ENCODE measurements at regions not wholly inside any gene's neighbourhood (a gene's known extent, or its start where the extent isn't known, plus 50 kb on each side); places are given as distances from the start of the nearest gene placed in this dataset.

DNA sequence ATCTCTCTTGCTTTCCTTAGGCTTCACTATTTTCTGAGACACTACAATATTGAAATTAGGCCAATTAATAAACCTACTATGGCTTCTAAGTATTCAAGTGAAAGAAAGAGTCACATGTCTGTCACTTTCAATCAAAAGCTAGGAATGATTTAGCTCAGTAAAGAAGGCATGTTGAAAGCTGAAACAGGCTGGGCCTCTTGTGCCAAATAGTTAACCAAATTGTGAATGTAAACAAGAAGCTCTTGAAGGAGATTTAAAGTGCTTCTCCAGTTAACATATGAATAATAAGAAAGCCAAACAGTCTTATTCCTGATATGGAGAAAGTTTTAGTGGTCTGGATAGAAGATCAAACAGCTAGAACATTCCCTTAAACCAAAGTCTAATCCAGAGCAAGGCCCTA lies 236.3 kb downstream of the OTOR start:
- H3K27me3 ChIP-seq (ENCODE audit: control insufficient read depth in 1 of 2, insufficient read depth in 2 of 2, low read length in 2 of 2) = no peaks in the 10 kb centered on the region
- no peak overlapping the region for H3K9ac ChIP-seq (ENCODE audit: low read depth in 1 of 2, low read length in 2 of 2)
- no peaks in the 10 kb centered on the region for H3K9me3 ChIP-seq (ENCODE audit: control insufficient read depth in 1 of 2, low read length in 2 of 2)
- no peak overlapping the region for H3K4me3 ChIP-seq (ENCODE audit: low read depth in 1 of 2, low read length in 2 of 2)
- H3K4me1 ChIP-seq (ENCODE audit: control insufficient read depth in 1 of 2, insufficient read depth in 2 of 2, low read length in 2 of 2) = no peaks in the 10 kb centered on the region
- H3K36me3 ChIP-seq (ENCODE audit: control insufficient read depth in 1 of 2, insufficient read depth in 2 of 2, low read length in 2 of 2) = no peaks in the 10 kb centered on the region
- no peak overlapping the region for H3K27ac ChIP-seq (ENCODE audit: low read depth, low read length)

DNA sequence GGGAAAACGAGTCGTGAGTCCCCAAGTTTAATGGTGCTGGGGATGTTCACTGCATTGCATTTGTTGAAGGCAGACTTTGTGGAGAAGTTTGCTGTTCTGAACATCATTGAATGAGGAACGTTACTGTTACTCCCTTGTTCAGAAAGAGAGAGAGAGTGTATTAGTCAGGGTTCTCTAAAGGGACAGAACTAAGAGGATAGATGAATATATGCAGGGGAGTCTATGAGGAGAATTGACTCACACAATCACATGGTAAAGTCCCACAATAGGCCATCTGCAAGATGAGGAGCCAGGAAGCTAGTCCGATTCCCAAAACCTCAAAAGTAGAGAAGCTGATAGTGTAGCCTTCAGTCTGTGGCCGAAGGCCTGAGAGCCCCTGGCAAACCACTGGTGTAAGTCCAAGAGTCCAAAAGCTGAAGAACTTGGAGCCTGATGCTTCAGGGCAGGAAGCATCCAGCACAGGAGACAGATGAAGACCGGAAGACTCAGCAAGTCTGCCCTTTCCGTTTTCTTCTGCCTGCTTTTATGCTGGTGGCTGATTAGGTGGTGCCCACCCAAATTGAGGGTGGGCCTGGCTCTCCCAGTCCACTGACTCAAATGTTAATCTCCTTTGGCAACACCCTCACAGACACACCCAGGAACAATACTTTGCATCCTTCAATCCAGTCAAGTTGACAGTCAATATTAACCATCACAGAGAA lies 223.5 kb upstream of the PCSK2 start:
- no peaks in the 10 kb centered on the region for H3K4me1 ChIP-seq (ENCODE audit: control insufficient read depth in 1 of 2, insufficient read depth in 2 of 2, low read length in 2 of 2)
- no peak overlapping the region for H3K4me3 ChIP-seq (ENCODE audit: low read depth in 1 of 2, low read length in 2 of 2)

DNA sequence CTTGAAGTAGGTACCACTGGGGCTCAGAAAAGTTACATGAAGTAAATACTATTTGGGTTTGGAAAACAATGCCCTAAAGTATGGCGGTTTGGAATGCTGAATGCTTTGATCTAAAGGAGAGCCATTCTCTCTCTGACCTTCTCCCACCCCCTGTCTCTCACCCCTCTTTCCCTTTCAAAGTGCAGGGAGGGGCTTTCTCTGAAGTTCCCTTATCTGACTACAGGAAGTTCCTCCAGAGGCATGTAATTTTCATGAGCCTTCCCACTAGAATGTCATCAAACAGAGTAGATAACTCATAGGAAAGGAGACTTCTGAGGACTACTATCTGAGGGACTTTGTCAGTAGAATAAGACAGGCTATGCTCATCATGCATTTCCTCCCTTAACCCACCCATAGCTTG lies 216.7 kb upstream of the PCSK2 start:
- Histone ChIP-seq H3K9ac (ENCODE audit: low read depth in 1 of 2, low read length in 2 of 2) (no peak overlapping the region), H3K36me3 (ENCODE audit: control insufficient read depth in 1 of 2, insufficient read depth in 2 of 2, low read length in 2 of 2) (no peaks in the 10 kb centered on the region), H3K27me3 (ENCODE audit: control insufficient read depth in 1 of 2, insufficient read depth in 2 of 2, low read length in 2 of 2) (no peaks in the 10 kb centered on the region), H3K27ac (ENCODE audit: low read depth, low read length) (no peak overlapping the region), H3K9me3 (ENCODE audit: control insufficient read depth in 1 of 2, low read length in 2 of 2) (no peaks in the 10 kb centered on the region), H3K4me3 (ENCODE audit: low read depth in 1 of 2, low read length in 2 of 2) (no peak overlapping the region), H3K4me1 (ENCODE audit: control insufficient read depth in 1 of 2, insufficient read depth in 2 of 2, low read length in 2 of 2) (no peaks in the 10 kb centered on the region)

More for the DNA sequence above, 223.5 kb upstream of the PCSK2 start:
- no peak overlapping the region for H3K27ac ChIP-seq (ENCODE audit: low read depth, low read length)
- H3K9ac ChIP-seq (ENCODE audit: low read depth in 1 of 2, low read length in 2 of 2) = no peak overlapping the region
- no peaks in the 10 kb centered on the region for H3K36me3 ChIP-seq (ENCODE audit: control insufficient read depth in 1 of 2, insufficient read depth in 2 of 2, low read length in 2 of 2)
- no peaks in the 10 kb centered on the region for H3K9me3 ChIP-seq (ENCODE audit: control insufficient read depth in 1 of 2, low read length in 2 of 2)
- no peaks in the 10 kb centered on the region for H3K27me3 ChIP-seq (ENCODE audit: control insufficient read depth in 1 of 2, insufficient read depth in 2 of 2, low read length in 2 of 2)

DNA sequence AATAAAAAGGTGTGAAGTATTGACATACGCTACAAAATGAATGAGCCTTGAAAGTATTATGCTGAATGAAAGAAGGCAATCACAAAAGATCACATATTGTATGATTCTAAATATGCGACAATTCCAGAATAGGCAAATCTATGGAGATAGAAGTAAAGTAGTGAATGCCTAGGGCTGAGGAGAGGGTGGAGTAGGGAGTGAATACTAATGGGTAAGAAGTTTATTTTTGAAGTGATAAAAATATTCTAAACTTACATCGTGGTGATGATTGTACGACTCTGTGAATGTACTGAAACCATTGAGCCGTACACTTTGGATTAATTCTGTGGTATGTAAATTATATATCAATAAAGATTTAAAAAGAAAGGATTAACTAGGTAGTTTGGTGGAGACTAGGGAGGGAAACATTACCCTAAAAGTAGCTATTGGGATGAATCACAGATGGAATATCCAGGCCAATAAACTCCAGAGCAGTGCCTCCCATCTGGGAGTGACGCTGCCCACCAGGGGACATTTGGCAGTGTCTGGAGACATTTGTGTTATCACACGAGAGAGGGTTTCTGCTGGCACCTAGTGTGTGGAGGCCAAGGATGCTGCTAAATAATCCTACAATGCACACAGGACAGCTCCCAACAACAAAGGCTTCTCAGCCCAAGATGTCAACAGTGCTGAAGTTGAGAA lies 214.2 kb upstream of the PCSK2 start:
- no peaks in the 10 kb centered on the region for H3K27me3 ChIP-seq (ENCODE audit: control insufficient read depth in 1 of 2, insufficient read depth in 2 of 2, low read length in 2 of 2)
- no peaks in the 10 kb centered on the region for H3K4me1 ChIP-seq (ENCODE audit: control insufficient read depth in 1 of 2, insufficient read depth in 2 of 2, low read length in 2 of 2)
- no peaks in the 10 kb centered on the region for H3K9me3 ChIP-seq (ENCODE audit: control insufficient read depth in 1 of 2, low read length in 2 of 2)
- no peak overlapping the region for H3K9ac ChIP-seq (ENCODE audit: low read depth in 1 of 2, low read length in 2 of 2)
- H3K27ac ChIP-seq (ENCODE audit: low read depth, low read length) = no peak overlapping the region
- H3K36me3 ChIP-seq (ENCODE audit: control insufficient read depth in 1 of 2, insufficient read depth in 2 of 2, low read length in 2 of 2) = no peaks in the 10 kb centered on the region
- H3K4me3 ChIP-seq (ENCODE audit: low read depth in 1 of 2, low read length in 2 of 2) = no peak overlapping the region

DNA sequence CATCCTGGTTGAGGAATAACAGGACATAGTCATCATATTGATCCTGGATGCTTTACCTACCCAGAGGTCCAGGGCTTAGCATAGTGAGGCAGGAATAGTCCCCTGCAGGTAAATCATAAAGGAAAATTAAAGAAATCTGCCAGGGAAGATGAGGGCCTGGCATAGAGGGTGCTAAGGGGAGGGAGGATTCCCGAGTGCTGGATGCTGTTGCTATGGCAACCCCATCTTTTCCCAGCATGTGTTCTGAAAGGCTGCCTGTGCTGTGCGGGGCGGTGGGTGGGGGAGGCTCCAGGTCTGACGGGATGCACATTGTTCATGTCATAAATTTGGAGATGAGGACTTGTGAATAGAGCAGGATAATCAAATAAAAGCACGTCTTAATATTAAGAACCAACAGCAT lies 212.6 kb upstream of the PCSK2 start:
- Histone ChIP-seq H3K36me3 (ENCODE audit: control insufficient read depth in 1 of 2, insufficient read depth in 2 of 2, low read length in 2 of 2) (no peaks in the 10 kb centered on the region), H3K4me1 (ENCODE audit: control insufficient read depth in 1 of 2, insufficient read depth in 2 of 2, low read length in 2 of 2) (no peaks in the 10 kb centered on the region), H3K27me3 (ENCODE audit: control insufficient read depth in 1 of 2, insufficient read depth in 2 of 2, low read length in 2 of 2) (no peaks in the 10 kb centered on the region), H3K27ac (ENCODE audit: low read depth, low read length) (no peak overlapping the region), H3K9me3 (ENCODE audit: control insufficient read depth in 1 of 2, low read length in 2 of 2) (no peaks in the 10 kb centered on the region), H3K9ac (ENCODE audit: low read depth in 1 of 2, low read length in 2 of 2) (no peak overlapping the region), H3K4me3 (ENCODE audit: low read depth in 1 of 2, low read length in 2 of 2) (no peak overlapping the region)

DNA sequence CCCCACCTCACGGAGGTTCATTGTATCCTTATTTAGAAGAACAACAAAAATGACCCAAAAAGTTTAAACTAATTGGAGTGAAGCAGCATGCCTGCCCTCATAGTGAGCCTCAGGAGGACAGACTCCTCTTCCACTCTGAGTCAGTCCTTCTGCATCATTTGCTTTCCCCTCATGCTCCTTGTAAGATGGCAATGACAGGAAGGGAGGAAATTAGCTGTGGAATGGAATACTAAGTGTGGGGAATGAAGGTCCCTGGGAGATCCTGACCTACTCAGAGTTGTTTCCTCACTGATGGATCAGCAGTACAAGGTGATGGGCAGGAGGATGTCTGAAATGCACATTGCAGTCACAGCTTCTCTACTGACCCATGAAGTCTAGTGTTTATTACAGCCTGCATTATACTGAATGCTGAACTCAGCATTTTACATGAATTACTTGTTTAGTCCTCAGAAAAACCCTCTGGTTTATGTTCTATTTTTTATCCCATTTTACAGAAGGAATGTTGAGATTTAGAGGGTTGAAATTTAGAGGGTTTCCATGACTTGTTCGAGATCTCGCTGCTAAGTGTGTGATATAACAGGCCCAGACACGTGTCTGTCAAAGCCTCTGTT lies 212.0 kb upstream of the PCSK2 start:
- Histone ChIP-seq H3K36me3 (ENCODE audit: control insufficient read depth in 1 of 2, insufficient read depth in 2 of 2, low read length in 2 of 2) (no peaks in the 10 kb centered on the region), H3K27me3 (ENCODE audit: control insufficient read depth in 1 of 2, insufficient read depth in 2 of 2, low read length in 2 of 2) (no peaks in the 10 kb centered on the region), H3K4me3 (ENCODE audit: low read depth in 1 of 2, low read length in 2 of 2) (no peak overlapping the region), H3K9ac (ENCODE audit: low read depth in 1 of 2, low read length in 2 of 2) (no peak overlapping the region), H3K4me1 (ENCODE audit: control insufficient read depth in 1 of 2, insufficient read depth in 2 of 2, low read length in 2 of 2) (no peaks in the 10 kb centered on the region), H3K27ac (ENCODE audit: low read depth, low read length) (no peak overlapping the region), H3K9me3 (ENCODE audit: control insufficient read depth in 1 of 2, low read length in 2 of 2) (no peaks in the 10 kb centered on the region)

DNA sequence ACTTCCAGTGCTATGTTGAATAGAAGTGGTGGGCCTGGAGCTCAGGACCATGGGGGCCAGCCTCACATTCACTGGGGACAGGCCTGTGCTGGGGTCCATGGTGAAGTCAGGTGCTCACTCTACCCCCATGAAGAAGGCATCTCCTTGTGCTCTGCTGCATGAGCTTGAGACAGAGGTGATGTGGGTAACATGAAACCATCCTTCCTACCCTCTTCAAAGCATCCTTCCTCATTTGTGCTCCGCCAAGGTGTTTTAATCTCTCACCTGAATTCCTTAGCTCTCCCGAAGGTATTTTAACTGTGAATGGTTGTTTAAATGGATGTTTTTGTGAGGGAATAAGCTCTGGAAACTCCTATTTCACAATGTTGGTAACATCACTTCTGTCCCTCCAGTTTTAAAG lies 209.6 kb upstream of the PCSK2 start:
- Histone ChIP-seq H3K27ac (ENCODE audit: low read depth, low read length) (no peak overlapping the region), H3K9me3 (ENCODE audit: control insufficient read depth in 1 of 2, low read length in 2 of 2) (no peaks in the 10 kb centered on the region), H3K36me3 (ENCODE audit: control insufficient read depth in 1 of 2, insufficient read depth in 2 of 2, low read length in 2 of 2) (no peaks in the 10 kb centered on the region), H3K9ac (ENCODE audit: low read depth in 1 of 2, low read length in 2 of 2) (no peak overlapping the region), H3K27me3 (ENCODE audit: control insufficient read depth in 1 of 2, insufficient read depth in 2 of 2, low read length in 2 of 2) (no peaks in the 10 kb centered on the region), H3K4me3 (ENCODE audit: low read depth in 1 of 2, low read length in 2 of 2) (no peak overlapping the region), H3K4me1 (ENCODE audit: control insufficient read depth in 1 of 2, insufficient read depth in 2 of 2, low read length in 2 of 2) (no peaks in the 10 kb centered on the region)

DNA sequence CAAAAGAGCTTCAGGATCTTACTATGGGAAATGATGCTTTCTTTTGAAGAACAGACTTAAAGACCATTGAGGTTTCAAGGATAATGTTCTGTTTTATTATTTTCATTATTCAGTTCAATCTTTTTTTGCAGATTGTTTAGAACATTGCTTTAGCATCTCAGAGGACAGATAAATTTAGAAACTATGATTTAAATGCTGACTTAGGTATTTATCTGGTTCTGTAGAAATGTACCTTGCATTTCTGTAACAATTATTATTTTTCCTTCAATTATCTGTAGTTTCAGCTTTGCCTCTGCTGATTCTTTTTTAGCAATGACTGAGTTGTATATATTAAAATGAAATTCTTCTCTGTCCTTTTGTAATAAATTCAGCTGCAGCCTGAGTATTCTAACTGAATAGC lies 205.4 kb upstream of the PCSK2 start:
- Histone ChIP-seq H3K27me3 (ENCODE audit: control insufficient read depth in 1 of 2, insufficient read depth in 2 of 2, low read length in 2 of 2) (no peaks in the 10 kb centered on the region), H3K36me3 (ENCODE audit: control insufficient read depth in 1 of 2, insufficient read depth in 2 of 2, low read length in 2 of 2) (no peaks in the 10 kb centered on the region), H3K4me1 (ENCODE audit: control insufficient read depth in 1 of 2, insufficient read depth in 2 of 2, low read length in 2 of 2) (no peaks in the 10 kb centered on the region), H3K27ac (ENCODE audit: low read depth, low read length) (no peak overlapping the region), H3K9me3 (ENCODE audit: control insufficient read depth in 1 of 2, low read length in 2 of 2) (peaks cover 0 to 2% of the 10 kb centered on the region in 2 donors), H3K9ac (ENCODE audit: low read depth in 1 of 2, low read length in 2 of 2) (no peak overlapping the region), H3K4me3 (ENCODE audit: low read depth in 1 of 2, low read length in 2 of 2) (no peak overlapping the region)

DNA sequence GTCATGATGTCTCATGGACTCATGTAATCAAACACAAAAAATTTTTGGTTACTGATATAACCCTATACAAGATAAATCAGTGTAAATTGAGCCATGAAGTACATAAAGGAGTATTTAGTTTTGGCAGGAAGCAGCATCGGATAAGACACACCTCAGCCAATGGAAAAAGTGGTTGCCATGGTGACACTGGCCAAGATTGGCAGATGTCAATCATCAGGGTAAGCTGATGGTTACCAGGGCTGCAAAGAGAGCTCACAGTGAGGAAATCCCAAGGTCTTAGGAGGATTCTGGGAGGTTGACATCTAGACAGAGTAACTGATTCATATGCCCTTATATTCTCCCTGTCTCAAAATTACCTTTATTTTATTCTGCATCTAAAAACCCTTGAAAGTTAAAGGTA lies 203.8 kb upstream of the PCSK2 start:
- Histone ChIP-seq H3K4me3 (ENCODE audit: low read depth in 1 of 2, low read length in 2 of 2) (no peak overlapping the region), H3K36me3 (ENCODE audit: control insufficient read depth in 1 of 2, insufficient read depth in 2 of 2, low read length in 2 of 2) (no peaks in the 10 kb centered on the region), H3K27me3 (ENCODE audit: control insufficient read depth in 1 of 2, insufficient read depth in 2 of 2, low read length in 2 of 2) (no peaks in the 10 kb centered on the region), H3K9me3 (ENCODE audit: control insufficient read depth in 1 of 2, low read length in 2 of 2) (peaks cover 0 to 3% of the 10 kb centered on the region in 2 donors), H3K4me1 (ENCODE audit: control insufficient read depth in 1 of 2, insufficient read depth in 2 of 2, low read length in 2 of 2) (no peaks in the 10 kb centered on the region), H3K9ac (ENCODE audit: low read depth in 1 of 2, low read length in 2 of 2) (no peak overlapping the region), H3K27ac (ENCODE audit: low read depth, low read length) (no peak overlapping the region)

DNA sequence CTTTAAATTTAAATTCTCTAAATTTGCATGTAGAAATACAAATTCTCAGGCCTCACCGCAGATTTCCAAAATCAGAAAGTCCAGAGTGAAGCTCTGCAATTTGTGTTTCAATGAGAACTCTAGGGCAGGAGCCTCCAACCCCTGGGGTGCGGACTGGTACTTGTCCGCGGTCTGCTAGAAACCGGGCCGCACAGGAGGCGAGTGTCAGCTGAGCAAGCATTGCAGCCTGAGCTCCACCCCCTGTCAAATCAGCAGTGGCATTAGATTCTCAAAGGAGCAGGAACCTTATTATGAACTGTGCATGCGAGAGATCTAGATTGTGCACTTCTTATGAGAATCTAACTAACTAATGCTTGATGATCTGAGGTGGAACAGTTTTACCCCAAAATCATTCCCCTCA lies 203.0 kb upstream of the PCSK2 start:
- no peaks in the 10 kb centered on the region for H3K36me3 ChIP-seq (ENCODE audit: control insufficient read depth in 1 of 2, insufficient read depth in 2 of 2, low read length in 2 of 2)
- no peak overlapping the region for H3K9ac ChIP-seq (ENCODE audit: low read depth in 1 of 2, low read length in 2 of 2)
- no peaks in the 10 kb centered on the region for H3K27me3 ChIP-seq (ENCODE audit: control insufficient read depth in 1 of 2, insufficient read depth in 2 of 2, low read length in 2 of 2)
- H3K9me3 ChIP-seq (ENCODE audit: control insufficient read depth in 1 of 2, low read length in 2 of 2) = peaks cover 0 to 3% of the 10 kb centered on the region in 2 donors
- no peak overlapping the region for H3K27ac ChIP-seq (ENCODE audit: low read depth, low read length)
- no peak overlapping the region for H3K4me3 ChIP-seq (ENCODE audit: low read depth in 1 of 2, low read length in 2 of 2)
- H3K4me1 ChIP-seq (ENCODE audit: control insufficient read depth in 1 of 2, insufficient read depth in 2 of 2, low read length in 2 of 2) = no peaks in the 10 kb centered on the region
